ENCODE measurements at regions not wholly inside any gene's neighbourhood (a gene's known extent, or its start where the extent isn't known, plus 50 kb on each side); places are given as distances from the start of the nearest gene placed in this dataset.

GRCh38 chr7:10798044-10798443, 175.6 kb upstream of the PHF14 start:
- no peak for DNase-seq (ENCODE audit: low spot score)
- intact Hi-C loops (cut with DNase I): no loop called here

GRCh38 chr7:10799475-10799874, 174.2 kb upstream of the PHF14 start:
- intact Hi-C loops (cut with DNase I): no loop called here

GRCh38 chr7:10802011-10802410, 171.7 kb upstream of the PHF14 start:
- intact Hi-C loops (cut with DNase I): no loop called here
- DNase-seq (ENCODE audit: low spot score): no peak

More at GRCh38 chr7:10799475-10799874, 174.2 kb upstream of the PHF14 start:
- no peak for DNase-seq (ENCODE audit: low spot score)

DNA sequence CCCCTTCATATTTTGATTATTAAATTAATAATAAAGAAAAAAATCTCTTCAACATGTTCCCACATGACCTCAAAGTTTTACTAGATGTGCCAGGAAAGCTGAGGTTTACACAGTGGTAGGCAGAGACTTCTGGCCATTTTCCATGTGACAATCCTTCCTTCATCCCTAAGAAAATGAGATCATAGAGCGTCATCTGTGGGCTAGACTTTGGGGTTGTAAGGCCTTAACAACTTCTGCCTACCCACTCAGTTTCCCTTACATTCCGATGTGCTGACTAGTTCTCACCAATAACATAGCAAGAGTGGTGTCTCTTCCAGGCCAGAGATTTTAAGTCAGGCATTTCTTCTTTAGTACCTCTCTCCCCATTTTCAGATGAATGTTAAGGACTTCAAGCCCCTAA, 171.1 kb upstream of the PHF14 start:
- intact Hi-C loops (cut with DNase I): no loop called here

DNA sequence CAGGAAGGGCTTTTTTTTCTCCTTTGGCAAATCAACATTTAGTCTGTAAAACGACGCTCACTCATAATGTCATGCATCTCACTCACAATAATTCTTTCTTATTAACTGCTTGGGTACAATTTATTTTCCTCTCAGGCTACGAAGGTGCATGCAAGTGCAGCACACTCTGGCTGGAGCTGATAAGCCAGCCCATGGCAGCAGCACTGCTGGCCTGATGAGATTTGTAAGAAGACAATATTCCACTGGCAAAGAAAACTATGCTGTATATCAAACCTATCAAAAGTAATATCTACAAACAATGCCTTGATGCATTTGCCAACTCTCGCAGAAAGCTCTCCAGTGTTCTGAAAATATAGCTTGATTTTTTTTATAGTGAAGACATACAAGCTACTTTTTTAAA, 170.0 kb upstream of the PHF14 start:
- DNase-seq (ENCODE audit: low spot score): no peak

More for the DNA sequence above, 171.1 kb upstream of the PHF14 start:
- DNase-seq (ENCODE audit: low spot score): no peak

DNA sequence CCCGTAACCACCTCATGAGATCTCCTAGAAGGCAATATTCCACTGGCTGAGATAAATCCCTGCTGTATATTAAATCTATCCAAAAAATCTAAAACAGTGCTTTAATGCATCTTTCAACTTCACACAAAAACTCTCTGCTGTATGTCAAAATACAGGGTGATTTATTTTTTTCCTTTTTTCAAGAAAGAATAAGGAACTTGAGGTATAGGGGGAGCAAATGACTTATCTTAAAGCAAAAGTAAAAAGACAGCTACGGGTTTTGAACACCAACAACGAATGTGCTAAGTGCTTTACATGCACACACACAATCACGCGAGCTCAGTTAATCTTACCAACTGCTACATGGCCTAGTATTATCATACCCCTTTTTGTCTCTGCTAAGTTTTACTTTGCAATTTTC, 168.9 kb upstream of the PHF14 start:
- intact Hi-C loops (cut with DNase I): no loop called here
- DNase-seq (ENCODE audit: low spot score): no peak

More for the DNA sequence above, 170.0 kb upstream of the PHF14 start:
- intact Hi-C loops (cut with DNase I): no loop called here

GRCh38 chr7:10815546-10815945, 158.1 kb upstream of the PHF14 start:
- intact Hi-C loops (cut with DNase I): no loop called here
- no peak for DNase-seq (ENCODE audit: low spot score)

DNA sequence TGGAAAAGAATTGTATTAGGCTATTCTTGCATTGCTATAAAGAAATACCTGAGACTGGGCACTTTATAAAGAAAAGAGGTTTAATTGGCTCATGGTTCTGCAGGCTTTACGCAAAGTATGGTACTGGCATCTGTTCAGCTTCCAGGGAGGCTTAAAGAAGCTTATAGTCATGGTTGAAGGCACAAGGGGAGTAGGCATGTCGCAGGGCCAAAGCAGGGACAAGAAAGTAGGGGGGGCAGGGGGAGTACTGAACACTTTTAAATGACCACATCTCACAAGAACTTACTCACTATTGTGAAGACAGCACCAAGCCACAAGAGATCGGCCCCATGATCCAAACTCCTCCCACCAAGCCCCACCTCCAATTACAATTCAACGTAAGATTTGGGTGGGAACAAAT, 152.5 kb upstream of the PHF14 start:
- intact Hi-C loops (cut with DNase I): no loop called here
- DNase-seq (ENCODE audit: low spot score): no peak

- DNase-seq (ENCODE audit: low spot score): no peak
- intact Hi-C loops (cut with DNase I): no loop called here
Measured at GRCh38 chr7:10824154-10824553, 149.5 kb upstream of the PHF14 start.

GRCh38 chr7:10838228-10838627, 135.4 kb upstream of the PHF14 start:
- no peak for DNase-seq (ENCODE audit: low spot score)
- intact Hi-C loops (cut with DNase I): no loop called here

DNA sequence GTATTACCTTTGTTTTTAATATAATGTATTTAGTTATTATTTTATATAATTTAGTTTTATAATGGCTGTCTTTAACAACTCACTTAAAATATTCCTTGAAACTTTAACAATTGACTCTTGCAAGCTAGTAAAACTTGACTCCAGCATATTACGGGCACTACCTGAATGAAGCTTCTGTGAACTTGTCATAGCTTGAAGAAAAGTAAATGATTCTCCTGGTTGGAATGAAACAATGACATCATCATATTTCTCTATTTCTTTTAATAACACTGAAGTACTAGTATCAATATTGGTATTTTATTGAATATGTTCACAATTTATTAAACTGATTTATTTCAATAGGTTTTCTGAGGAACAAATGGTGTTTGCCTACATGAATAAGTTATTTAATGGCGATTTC, 128.4 kb upstream of the PHF14 start:
- intact Hi-C loops (cut with DNase I): no loop called here
- DNase-seq (ENCODE audit: low spot score): no peak

DNA sequence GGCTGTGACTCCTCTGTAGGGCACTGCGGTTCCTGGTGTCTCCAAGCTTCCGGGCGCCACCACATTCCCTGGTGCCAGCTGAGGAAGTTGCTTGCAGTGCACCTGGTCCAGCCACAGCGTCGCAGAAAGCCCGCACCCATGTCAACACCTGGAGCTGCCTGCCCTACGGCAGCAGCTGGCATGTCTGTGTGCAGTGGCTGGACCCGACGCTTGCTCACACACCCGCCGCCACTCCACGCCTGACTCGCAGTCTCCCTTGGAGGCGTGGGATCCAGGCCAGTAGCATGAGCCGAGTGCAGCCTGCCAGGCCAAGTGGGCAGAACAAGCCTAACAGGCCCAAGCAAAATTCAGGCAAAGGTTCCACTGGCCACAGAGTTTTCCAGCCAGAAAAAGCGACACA, 118.1 kb upstream of the PHF14 start:
- DNase-seq (ENCODE audit: low spot score): no peak
- intact Hi-C loops (cut with DNase I): no loop called here

- intact Hi-C loops (cut with DNase I): no loop called here
- DNase-seq (ENCODE audit: low spot score): no peak
Measured at GRCh38 chr7:10860516-10860915, 113.2 kb upstream of the PHF14 start.

DNA sequence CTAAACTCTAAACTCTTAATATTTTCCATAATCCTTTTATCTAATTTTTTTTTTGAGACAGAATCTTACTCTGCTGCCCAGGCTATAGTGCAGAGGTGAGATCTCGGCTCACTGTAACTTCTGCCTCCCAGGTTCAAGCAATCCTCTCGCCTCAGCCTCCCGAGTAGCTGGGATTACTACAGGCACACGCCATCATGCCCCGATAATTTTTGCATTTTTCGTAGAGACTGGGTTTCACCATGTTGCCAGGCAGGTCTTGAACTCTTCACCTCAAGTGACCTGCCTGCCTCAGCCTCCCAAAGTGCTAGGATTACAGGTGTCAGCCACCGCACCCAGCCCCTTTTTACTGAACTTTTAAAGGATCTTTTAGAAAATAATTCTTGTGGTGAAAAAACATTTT, 110.2 kb upstream of the PHF14 start:
- intact Hi-C loops (cut with DNase I): no loop called here
- DNase-seq (ENCODE audit: low spot score): no peak

GRCh38 chr7:10874666-10875065, 99.0 kb upstream of the PHF14 start:
- no peak for DNase-seq (ENCODE audit: low spot score)
- intact Hi-C loops (cut with DNase I): no loop called here

GRCh38 chr7:10875080-10875479, 98.6 kb upstream of the PHF14 start:
- no peak for DNase-seq (ENCODE audit: low spot score)
- intact Hi-C loops (cut with DNase I): no loop called here

GRCh38 chr7:10888861-10889260, 84.8 kb upstream of the PHF14 start:
- DNase-seq (ENCODE audit: low spot score): peak; percentile 44
- intact Hi-C loops (cut with DNase I): no loop called here

DNA sequence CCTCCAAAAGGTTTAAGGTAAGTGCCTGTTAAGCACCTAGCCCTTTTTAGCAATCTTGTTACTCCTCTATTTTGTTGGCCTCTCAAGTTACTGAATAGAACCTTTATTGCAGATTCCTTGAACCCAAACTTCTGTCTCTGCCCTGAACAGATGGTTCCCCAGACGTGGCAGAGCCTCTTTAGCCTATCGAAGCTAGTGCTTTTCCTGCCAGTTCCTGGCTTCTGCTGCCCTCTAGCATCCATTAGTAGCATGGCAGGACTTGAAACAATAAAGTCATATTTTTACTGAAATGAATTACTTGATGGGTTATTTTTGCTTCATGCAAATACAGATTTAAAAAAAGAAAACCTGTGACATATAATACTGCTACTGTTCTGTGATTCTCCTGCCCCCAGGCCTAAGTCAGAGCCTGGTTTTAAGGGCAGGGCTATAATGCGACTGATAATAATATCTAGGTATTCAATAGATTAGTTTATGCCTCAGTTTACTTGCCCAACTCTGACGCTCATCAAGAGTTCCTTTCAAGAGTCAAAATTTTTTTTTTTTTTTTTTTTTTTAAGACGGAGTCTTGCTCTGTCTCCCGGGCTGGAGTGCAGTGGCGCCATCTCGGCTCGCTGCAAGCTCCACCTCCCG, 84.3 kb upstream of the PHF14 start:
- peak; percentile 49 for DNase-seq (ENCODE audit: low spot score)
- intact Hi-C loops (cut with DNase I): no loop called here

DNA sequence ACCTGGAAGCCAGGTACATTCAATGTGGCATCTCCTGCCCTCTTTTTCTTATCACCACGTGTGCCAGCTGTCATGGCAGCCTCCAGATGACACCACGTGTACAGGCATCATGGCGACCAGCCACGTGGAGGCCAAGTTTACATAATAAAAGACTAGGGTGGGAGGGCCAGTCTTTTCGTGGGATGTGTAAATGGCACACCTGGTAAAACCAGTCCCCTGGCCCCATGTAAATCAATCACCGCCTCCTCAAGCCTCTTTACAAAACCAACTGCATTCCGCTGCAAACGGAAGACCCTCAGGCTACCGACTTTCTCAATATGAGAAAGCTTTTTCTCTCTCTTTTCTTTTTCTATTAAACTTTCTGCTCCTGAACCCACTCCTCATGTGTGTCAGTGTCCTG, 65.1 kb upstream of the PHF14 start:
- no peak for DNase-seq (ENCODE audit: low spot score)
- intact Hi-C loops (cut with DNase I): no loop called here

GRCh38 chr7:10910447-10910846, 63.2 kb upstream of the PHF14 start:
- no peak for DNase-seq (ENCODE audit: low spot score)
- intact Hi-C loops (cut with DNase I): no loop called here

DNA sequence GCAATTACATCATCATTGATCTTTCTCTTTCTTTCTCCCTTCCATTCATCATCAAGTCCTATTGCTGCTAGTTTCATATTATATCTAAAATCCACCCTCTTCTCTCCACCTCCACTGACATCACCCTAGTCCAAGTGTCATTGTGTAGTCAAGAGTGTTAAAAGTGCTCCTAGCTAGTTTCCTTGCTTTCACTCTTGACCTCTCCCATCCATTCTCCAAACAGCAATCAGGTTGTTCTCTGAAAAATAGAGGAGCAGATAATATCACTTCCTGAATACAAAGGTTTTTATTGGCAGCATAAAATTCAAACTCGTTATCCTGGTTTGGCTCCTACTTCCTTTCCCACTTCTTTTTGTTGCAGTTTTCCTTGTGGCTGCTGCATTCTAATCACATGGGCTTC, 61.6 kb upstream of the PHF14 start:
- DNase-seq (ENCODE audit: low spot score): no peak
- intact Hi-C loops (cut with DNase I): no loop called here

GRCh38 chr7:10913457-10913856, 60.2 kb upstream of the PHF14 start:
- no peak for DNase-seq (ENCODE audit: low spot score)
- intact Hi-C loops (cut with DNase I): no loop called here
